Neural progenitor cell (in vitro differentiated cells): ENCODE measurements at regions not wholly inside any gene's neighbourhood (a gene's known extent, or its start where the extent isn't known, plus 50 kb on each side); places are given as distances from the start of the nearest gene placed in this dataset.

ENCODE experiments used
- EZH2 ChIP-seq: fragments of 200-600 bp; sonication (generic); IDR thresholded peaks from 2 replicates; pipeline ENCODE4 v1.6.1; 2017; ENCODE audit warnings: antibody characterized with exemption, mild to moderate bottlenecking, moderate library complexity
- TF ChIP-seq, protein P1 (sequence below): fragments of 200-600 bp; sonication (generic); IDR thresholded peaks from 2 replicates; pipeline ENCODE4 v1.5.1; 2017; ENCODE audit warnings: antibody characterized with exemption, mild to moderate bottlenecking

DNA sequence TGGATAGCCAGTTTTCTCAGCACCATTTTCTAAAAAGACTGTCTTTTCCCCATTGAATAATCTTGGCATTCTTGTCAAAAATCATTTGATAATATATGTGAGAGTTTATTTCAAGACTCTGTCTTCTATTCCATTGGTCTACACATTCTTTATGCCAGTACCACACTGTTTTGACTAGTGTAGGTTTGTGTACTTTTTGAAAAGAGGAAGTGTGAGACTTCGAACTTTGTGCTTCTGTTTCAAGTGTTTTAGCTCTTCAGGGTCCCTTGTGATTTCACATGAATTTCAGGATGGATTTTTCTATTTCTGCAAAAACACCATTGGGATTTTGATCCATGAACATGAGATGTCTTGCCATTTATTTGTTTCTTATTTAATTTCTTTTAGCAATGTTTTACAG is 78.5 kb upstream of the ALDH1A1 start:
- TF ChIP-seq, protein P1, sequence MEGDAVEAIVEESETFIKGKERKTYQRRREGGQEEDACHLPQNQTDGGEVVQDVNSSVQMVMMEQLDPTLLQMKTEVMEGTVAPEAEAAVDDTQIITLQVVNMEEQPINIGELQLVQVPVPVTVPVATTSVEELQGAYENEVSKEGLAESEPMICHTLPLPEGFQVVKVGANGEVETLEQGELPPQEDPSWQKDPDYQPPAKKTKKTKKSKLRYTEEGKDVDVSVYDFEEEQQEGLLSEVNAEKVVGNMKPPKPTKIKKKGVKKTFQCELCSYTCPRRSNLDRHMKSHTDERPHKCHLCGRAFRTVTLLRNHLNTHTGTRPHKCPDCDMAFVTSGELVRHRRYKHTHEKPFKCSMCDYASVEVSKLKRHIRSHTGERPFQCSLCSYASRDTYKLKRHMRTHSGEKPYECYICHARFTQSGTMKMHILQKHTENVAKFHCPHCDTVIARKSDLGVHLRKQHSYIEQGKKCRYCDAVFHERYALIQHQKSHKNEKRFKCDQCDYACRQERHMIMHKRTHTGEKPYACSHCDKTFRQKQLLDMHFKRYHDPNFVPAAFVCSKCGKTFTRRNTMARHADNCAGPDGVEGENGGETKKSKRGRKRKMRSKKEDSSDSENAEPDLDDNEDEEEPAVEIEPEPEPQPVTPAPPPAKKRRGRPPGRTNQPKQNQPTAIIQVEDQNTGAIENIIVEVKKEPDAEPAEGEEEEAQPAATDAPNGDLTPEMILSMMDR, result no peak
- TF ChIP-seq EZH2, result no peak
